ENCODE measurements at regions not wholly inside any gene's neighbourhood (a gene's known extent, or its start where the extent isn't known, plus 50 kb on each side); places are given as distances from the start of the nearest gene placed in this dataset.

DNA sequence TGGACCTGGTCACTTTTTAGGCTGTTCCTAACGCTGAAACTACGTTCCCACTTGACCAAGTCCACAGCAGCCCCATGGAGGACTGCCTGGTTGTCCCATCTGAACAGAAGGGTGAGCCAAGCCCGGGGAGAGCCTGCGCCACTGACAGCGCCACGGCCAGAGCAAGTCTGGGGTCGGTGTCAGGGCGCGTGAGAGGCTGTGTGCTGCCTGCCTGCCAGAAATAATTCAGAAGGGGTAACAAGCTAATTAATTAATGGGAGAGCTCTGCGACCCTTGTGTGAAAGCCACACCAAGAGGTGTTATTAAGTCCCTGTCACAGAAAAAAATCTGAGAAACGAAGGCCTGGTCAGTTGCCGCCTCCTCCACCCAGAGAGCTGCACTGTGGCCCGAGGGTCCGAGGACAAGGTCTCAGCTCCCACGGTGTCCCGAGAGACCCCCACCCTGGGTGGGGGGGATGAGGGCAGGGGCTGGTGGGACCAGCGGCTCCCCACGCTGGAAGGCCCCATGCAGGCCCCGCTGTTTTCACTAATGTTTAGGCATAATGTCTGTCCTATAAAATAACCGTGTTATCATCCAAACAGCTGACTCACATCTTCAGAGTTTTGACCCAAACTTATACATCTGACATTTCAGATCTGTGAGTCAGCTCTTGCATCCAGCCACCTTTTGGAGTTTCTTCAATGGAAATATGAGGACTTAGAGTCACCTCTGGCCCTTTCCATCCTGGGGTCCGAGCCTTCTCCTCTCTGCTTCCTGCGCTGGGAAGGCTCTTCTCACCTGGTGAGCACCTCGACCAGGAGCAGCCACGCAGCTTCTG lies 58.5 kb downstream of the DLL1 start:
- DNase-seq (ENCODE audit: low spot score in 2 of 2), result no peak

DNA sequence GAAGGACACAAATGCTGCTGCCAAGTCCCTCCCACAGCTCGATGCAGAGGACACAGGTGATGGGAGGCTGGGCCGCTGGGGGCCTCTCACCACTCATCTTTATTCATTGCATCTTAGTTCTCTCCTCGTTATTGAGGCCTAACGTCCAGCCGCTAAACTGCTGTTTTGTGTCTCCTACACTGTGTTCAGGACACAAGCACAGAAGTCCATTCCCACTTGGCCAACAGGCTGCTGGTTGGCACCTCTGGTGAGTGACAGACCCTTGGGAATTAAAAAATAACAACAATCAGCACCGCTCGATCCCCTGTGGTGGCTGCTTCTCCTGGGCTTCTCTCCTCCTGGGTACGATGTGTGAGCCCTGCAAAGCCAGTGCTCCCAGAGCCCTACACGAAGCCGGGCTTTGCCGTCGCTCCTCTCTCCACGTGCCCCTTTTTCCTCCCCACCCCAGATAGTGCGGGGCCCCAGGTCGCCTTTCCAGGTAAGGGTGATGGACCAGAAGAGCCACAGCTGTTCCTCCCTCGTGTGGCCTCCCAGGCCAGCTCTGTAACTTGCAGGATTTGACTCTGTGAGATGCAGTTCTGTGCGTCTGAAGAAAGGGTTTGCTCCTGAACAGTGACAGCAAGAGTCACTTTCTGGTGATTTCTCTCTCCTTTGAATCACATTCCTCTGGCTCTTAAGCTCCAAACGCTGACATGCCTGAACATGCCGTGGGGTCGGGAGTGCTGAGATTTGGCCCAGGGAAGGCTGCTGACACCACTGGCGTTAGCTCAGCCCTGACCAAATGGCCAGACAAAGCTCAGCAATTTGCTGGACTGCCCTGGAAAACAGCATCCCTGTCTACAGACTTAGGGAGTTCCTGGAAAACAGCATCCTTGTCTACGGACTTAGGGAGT lies 59.3 kb downstream of the DLL1 start:
- Histone ChIP-seq H3K9me3 (no peaks in the 10 kb centered on the region), H3K4me3 (no peak overlapping the region), H3K27ac (no peak overlapping the region), H3K36me3 (no peaks in the 10 kb centered on the region), H3K27me3 (no peaks in the 10 kb centered on the region), H3K4me1 (no peaks in the 10 kb centered on the region)
- no peak for DNase-seq (ENCODE audit: low spot score in 2 of 2)
- intact Hi-C loops (cut with DNase I), result no loop called here
- TF ChIP-seq, protein P1, sequence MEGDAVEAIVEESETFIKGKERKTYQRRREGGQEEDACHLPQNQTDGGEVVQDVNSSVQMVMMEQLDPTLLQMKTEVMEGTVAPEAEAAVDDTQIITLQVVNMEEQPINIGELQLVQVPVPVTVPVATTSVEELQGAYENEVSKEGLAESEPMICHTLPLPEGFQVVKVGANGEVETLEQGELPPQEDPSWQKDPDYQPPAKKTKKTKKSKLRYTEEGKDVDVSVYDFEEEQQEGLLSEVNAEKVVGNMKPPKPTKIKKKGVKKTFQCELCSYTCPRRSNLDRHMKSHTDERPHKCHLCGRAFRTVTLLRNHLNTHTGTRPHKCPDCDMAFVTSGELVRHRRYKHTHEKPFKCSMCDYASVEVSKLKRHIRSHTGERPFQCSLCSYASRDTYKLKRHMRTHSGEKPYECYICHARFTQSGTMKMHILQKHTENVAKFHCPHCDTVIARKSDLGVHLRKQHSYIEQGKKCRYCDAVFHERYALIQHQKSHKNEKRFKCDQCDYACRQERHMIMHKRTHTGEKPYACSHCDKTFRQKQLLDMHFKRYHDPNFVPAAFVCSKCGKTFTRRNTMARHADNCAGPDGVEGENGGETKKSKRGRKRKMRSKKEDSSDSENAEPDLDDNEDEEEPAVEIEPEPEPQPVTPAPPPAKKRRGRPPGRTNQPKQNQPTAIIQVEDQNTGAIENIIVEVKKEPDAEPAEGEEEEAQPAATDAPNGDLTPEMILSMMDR (IDR thresholded peaks at IDR 0.05), result no peak

More for the DNA sequence above, 58.5 kb downstream of the DLL1 start:
- no peaks in the 10 kb centered on the region for H3K27me3 ChIP-seq
- H3K27ac ChIP-seq, result no peak overlapping the region
- intact Hi-C loops (cut with DNase I), result no loop called here
- H3K4me3 ChIP-seq, result no peak overlapping the region
- H3K36me3 ChIP-seq, result no peaks in the 10 kb centered on the region
- no peaks in the 10 kb centered on the region for H3K9me3 ChIP-seq
- TF ChIP-seq, protein P1 (IDR thresholded peaks at IDR 0.05), result no peak
- H3K4me1 ChIP-seq, result no peaks in the 10 kb centered on the region

DNA sequence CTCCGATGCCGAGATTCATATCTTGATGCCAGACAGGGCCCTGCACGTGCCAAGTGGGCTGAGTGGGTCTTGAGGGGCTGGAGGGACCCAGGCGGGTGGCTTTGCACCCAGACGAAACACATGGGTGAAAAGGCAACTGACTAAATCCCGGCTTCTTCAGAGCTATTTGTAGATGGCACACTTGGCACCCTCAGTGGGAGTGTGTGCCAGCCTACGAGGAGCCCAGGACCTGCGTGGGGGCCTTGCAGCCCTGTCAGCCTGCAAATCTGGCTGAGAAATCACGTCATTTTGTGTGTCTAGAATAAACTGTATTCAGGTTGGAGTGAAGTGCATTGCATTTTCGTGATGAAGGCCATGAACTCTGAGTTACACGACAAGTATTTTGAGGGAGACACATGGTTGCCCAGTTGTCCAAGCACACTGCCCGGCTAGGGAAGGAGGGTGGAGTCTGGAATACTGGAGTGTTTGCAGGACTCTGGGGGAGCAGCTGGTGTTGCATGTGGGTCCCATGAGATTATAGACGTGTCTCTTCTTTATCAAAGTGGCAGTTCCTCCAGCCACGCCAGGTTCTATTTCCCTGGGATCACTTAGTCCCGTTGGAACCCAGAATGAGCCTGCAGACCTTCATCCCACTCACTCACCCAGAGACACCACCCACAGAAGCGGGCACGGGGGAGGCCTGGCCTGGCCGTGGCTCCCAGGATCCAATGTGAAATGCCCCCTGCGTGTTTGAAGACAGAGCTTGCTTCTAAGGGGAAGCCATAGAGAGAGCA lies 60.2 kb downstream of the DLL1 start:
- H3K36me3 ChIP-seq, result no peaks in the 10 kb centered on the region
- no peaks in the 10 kb centered on the region for H3K9me3 ChIP-seq
- intact Hi-C loops (cut with DNase I), result no loop called here
- H3K27ac ChIP-seq, result no peak overlapping the region
- no peak overlapping the region for H3K4me3 ChIP-seq
- H3K27me3 ChIP-seq, result no peaks in the 10 kb centered on the region
- TF ChIP-seq, protein P1 (IDR thresholded peaks at IDR 0.05), result no peak
- no peaks in the 10 kb centered on the region for H3K4me1 ChIP-seq
- DNase-seq (ENCODE audit: low spot score in 2 of 2), result no peak

DNA sequence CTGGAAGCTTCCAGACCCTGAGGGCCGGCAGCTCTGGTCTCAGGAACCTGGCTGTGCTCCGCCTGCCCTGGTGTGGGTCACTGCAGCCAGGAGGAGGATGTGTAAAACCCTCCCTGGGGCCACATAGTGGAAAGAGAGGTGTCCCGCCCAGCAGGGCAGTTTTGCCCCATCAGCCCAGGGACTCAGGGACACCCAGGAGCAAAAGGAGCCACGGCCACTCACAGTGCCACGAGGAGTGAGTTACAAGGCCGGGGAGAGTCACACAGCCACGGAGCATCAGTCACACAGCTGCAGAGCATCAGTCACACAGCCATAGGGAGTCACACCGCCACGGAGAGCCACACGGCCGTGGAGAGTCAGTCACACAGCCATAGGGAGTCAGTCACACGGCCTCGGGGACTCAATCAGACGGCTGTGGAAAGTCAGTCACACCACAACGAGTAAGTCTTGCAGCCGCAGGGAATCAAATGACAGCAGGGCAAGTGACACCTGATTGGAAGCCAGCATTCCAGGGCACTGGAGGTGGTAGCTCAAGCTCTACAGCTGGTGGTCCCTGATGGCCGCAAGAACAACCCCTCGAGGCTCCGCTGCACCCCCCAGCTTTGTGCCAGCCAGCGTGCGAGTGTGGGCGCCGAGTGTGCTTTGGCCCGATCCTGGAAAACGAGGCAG lies 60.9 kb downstream of the DLL1 start:
- no peak overlapping the region for H3K4me3 ChIP-seq

More for the DNA sequence above, 60.9 kb downstream of the DLL1 start:
- DNase-seq (ENCODE audit: low spot score in 2 of 2), result no peak
- H3K27ac ChIP-seq, result no peak overlapping the region
- H3K4me1 ChIP-seq, result no peaks in the 10 kb centered on the region
- H3K27me3 ChIP-seq, result no peaks in the 10 kb centered on the region
- intact Hi-C loops (cut with DNase I), result no loop called here
- no peaks in the 10 kb centered on the region for H3K36me3 ChIP-seq
- no peaks in the 10 kb centered on the region for H3K9me3 ChIP-seq
- TF ChIP-seq, protein P1 (IDR thresholded peaks at IDR 0.05), result no peak
